Smooth muscle cell (in vitro differentiated cells): ENCODE measurements at regions not wholly inside any gene's neighbourhood (a gene's known extent, or its start where the extent isn't known, plus 50 kb on each side); places are given as distances from the start of the nearest gene placed in this dataset.
"Not testable (repeated sequence)": the region's sequence is repeated elsewhere in the genome, so short reads cannot be mapped to it uniquely, and the experiment has no call there.

Experiments used
- DNase-seq: peaks from one replicate; lab custom pipeline; 2025; ENCODE audit not compliant: unreplicated experiment; lab: John Stamatoyannopoulos, UW
- H2AFZ ChIP-seq: fragments of 200-600 bp; sonication (generic); 2 replicates; pipeline ENCODE4 v1.6.0; 2016; ENCODE audit warnings: antibody characterized with exemption, low read depth, mild to moderate bottlenecking
- H3F3A ChIP-seq: fragments of 200-600 bp; sonication (generic); 2 replicates; pipeline ENCODE4 v1.6.0; 2017; ENCODE audit warnings: antibody characterized with exemption, low read depth
- H3K27ac ChIP-seq: fragments of 200-600 bp; sonication (generic); 2 replicates; pipeline ENCODE4 v1.5.1; 2016; ENCODE audit warnings: low read depth, mild to moderate bottlenecking
- H3K27me3 ChIP-seq: fragments of 200-600 bp; sonication (generic); 2 replicates; pipeline ENCODE4 v1.6.1; 2016; ENCODE audit warnings: low read depth, mild to moderate bottlenecking
- H3K36me3 ChIP-seq: fragments of 200-600 bp; sonication (generic); 2 replicates; pipeline ENCODE4 v1.5.1; 2016; ENCODE audit warnings: low read depth
- H3K4me1 ChIP-seq: fragments of 200-600 bp; sonication (generic); 2 replicates; pipeline ENCODE4 v1.5.1; 2016; ENCODE audit warnings: low read depth
- H3K4me2 ChIP-seq: fragments of 200-600 bp; sonication (generic); 2 replicates; pipeline ENCODE4 v1.6.0; 2016; ENCODE audit warnings: mild to moderate bottlenecking
- H3K4me3 ChIP-seq: fragments of 200-600 bp; sonication (generic); 2 replicates; pipeline ENCODE4 v1.5.1; 2016; ENCODE audit warnings: mild to moderate bottlenecking
- H3K79me2 ChIP-seq: fragments of 200-600 bp; sonication (generic); 2 replicates; pipeline ENCODE4 v1.6.0; 2016; ENCODE audit warnings: low read depth, mild to moderate bottlenecking
- H3K9ac ChIP-seq: fragments of 200-600 bp; sonication (generic); 2 replicates; pipeline ENCODE4 v1.6.0; 2016; ENCODE audit warnings: low read depth
- H3K9me3 ChIP-seq: fragments of 200-600 bp; sonication (generic); replicated peaks from 2 replicates; pipeline ENCODE4 v1.5.1; 2016; ENCODE audit warnings: low read depth
- H4K20me1 ChIP-seq: fragments of 200-600 bp; sonication (generic); 2 replicates; pipeline ENCODE4 v1.6.0; 2016; ENCODE audit warnings: low read depth
- WGBS: methylation state at CpG from one replicate; pipeline ENCODE4 v1.1.7; 2016; ENCODE audit warnings: low lambda C conversion rate; 5-methylcytosine and 5-hydroxymethylcytosine counted together
- TF ChIP-seq, protein P1 (sequence below): fragments of 200-600 bp; sonication (generic); IDR thresholded peaks from 2 replicates; pipeline ENCODE4 v1.5.1; 2017; ENCODE audit warnings: borderline replicate concordance, mild to moderate bottlenecking, antibody characterized with exemption; ENCODE audit not compliant: insufficient read depth, poor library complexity, severe bottlenecking

DNA sequence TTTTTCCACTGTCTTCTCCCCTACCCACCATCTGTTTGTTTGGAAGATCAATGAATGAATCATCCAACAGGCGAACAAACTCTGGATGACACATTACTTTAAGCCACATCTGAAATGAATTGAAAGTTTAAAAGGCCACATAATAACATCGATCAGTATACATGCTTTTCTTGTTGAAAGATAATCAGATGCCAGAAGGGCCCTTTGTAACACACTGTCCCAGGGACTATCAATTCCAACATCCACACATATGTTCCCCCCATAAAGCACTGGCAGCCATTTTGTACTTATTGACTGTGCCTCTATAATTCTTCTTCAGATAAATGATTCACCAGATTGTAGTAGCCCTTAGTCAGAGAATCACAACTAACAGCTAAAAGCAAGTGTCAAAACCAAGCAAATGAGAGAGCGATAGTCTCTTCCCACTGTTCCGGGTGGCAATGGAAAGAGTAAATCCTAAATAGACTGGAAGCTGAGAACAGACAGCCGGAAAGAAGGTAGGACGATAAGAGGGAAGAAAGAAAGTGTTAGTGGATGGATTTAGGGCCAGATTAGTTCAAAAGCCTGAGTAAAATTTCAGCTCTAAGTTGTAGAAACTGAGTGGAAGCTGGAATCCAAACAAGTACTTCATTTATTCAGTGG is 184.9 kb upstream of the TENT5A start:
- no peak for DNase-seq
- Histone ChIP-seq H3K27ac (peak overlapping the region; percentile 95), H4K20me1 (no peaks in the 10 kb centered on the region), H3K27me3 (no peaks in the 10 kb centered on the region), H3K4me3 (peak overlapping the region; percentile 26), H3K9me3 (no peaks in the 10 kb centered on the region), H3K36me3 (no peaks in the 10 kb centered on the region), H3F3A (peaks cover 31% of the 10 kb centered on the region), H2AFZ (peak overlapping the region; percentile 47), H3K9ac (peak overlapping the region; percentile 87), H3K4me2 (peak overlapping the region; percentile 70), H3K79me2 (no peaks in the 10 kb centered on the region), H3K4me1 (peaks cover 29% of the 10 kb centered on the region)
- TF ChIP-seq, protein P1, sequence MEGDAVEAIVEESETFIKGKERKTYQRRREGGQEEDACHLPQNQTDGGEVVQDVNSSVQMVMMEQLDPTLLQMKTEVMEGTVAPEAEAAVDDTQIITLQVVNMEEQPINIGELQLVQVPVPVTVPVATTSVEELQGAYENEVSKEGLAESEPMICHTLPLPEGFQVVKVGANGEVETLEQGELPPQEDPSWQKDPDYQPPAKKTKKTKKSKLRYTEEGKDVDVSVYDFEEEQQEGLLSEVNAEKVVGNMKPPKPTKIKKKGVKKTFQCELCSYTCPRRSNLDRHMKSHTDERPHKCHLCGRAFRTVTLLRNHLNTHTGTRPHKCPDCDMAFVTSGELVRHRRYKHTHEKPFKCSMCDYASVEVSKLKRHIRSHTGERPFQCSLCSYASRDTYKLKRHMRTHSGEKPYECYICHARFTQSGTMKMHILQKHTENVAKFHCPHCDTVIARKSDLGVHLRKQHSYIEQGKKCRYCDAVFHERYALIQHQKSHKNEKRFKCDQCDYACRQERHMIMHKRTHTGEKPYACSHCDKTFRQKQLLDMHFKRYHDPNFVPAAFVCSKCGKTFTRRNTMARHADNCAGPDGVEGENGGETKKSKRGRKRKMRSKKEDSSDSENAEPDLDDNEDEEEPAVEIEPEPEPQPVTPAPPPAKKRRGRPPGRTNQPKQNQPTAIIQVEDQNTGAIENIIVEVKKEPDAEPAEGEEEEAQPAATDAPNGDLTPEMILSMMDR = no peak
- WGBS = 13% methylated on average over 6 of the region's 6 CpGs

DNA sequence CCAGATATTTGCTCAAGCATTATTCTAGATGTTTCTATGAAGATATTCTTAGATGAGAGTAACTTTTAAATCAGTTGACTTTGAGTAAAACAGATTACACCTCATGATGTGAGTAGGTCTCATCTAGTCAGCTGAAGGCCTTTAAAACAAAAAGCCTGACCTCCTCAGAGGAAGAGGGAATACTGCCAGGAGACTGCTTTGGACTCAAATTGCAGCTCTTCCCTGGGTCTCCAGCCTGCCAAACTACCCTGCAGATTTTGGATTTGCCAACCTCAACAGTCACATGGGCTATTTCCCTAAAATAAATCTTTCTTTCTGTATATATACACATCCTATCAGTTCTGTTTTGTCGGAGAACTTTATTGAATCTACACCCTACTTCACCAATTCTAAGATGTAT is 182.5 kb upstream of the TENT5A start:
- WGBS = 96% methylated on average over 1 of the region's 1 CpG
- Histone ChIP-seq H3K9me3 (no peaks in the 10 kb centered on the region), H4K20me1 (no peaks in the 10 kb centered on the region), H3K27me3 (no peaks in the 10 kb centered on the region), H3K4me2 (no peak overlapping the region), H3K36me3 (no peaks in the 10 kb centered on the region), H2AFZ (no peak overlapping the region), H3K79me2 (no peaks in the 10 kb centered on the region), H3K4me1 (peaks cover 20% of the 10 kb centered on the region), H3K27ac (no peak overlapping the region), H3K9ac (no peak overlapping the region), H3F3A (peaks cover 17% of the 10 kb centered on the region), H3K4me3 (no peak overlapping the region)
- DNase-seq = no peak
- TF ChIP-seq, protein P1 = no peak

DNA sequence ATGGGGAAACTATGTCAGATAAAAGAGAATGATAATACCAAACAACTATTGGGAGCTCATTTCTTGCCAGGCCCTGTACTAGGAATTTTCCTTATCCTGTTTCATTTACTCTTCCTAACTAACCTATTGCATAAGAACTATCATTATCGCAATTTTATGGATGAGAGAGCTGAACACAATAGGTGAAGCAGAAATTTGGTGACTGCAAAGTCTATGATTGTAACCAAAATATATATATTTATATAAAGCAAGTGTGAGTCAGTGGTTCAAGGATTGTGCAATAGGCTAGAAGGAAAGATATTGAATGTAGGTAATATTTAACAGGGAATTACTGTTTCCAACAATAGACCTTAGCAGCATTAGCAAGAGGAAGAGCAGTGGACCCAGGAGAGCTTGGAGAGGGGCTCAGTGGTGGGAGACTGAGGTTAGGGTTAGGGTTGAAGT is 181.1 kb upstream of the TENT5A start:
- 91% methylated on average over 1 of the region's 1 CpG for WGBS
- Histone ChIP-seq H3K27ac (no peak overlapping the region), H3F3A (peaks cover 9% of the 10 kb centered on the region), H3K4me1 (peaks cover 9% of the 10 kb centered on the region), H3K4me3 (no peak overlapping the region), H3K79me2 (no peaks in the 10 kb centered on the region), H4K20me1 (no peaks in the 10 kb centered on the region), H3K36me3 (no peaks in the 10 kb centered on the region), H2AFZ (no peak overlapping the region), H3K4me2 (no peak overlapping the region), H3K27me3 (no peaks in the 10 kb centered on the region), H3K9me3 (no peaks in the 10 kb centered on the region), H3K9ac (no peak overlapping the region)
- no peak for DNase-seq
- TF ChIP-seq, protein P1 = no peak

DNA sequence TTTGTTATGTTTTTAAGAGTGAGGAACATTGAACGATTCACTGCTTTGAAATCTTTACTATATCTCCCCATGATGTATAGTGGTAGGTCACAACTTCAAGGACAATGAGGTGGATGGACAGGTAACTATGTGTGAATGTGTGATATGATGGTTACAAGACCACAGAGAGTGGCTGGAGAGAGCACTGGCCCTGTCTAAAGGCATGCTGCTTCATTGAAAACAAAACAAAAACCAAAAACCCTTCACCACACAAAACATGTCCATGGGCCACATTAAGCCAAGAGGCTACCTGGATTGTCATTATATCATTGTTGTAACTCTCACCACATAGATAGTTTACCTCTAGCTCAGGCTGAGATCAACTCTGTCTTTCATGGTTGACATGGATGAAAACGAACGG is 180.6 kb upstream of the TENT5A start:
- H4K20me1 ChIP-seq = no peaks in the 10 kb centered on the region
- no peak overlapping the region for H2AFZ ChIP-seq
- H3K4me2 ChIP-seq = no peak overlapping the region
- TF ChIP-seq, protein P1 = no peak
- no peaks in the 10 kb centered on the region for H3K27me3 ChIP-seq
- H3K9me3 ChIP-seq = no peaks in the 10 kb centered on the region
- H3K36me3 ChIP-seq = no peaks in the 10 kb centered on the region
- no peaks in the 10 kb centered on the region for H3K79me2 ChIP-seq
- DNase-seq = no peak
- peaks cover 9% of the 10 kb centered on the region for H3F3A ChIP-seq
- H3K4me1 ChIP-seq = peaks cover 9% of the 10 kb centered on the region
- no peak overlapping the region for H3K9ac ChIP-seq
- WGBS = 98% methylated on average over 3 of the region's 3 CpGs
- no peak overlapping the region for H3K27ac ChIP-seq
- H3K4me3 ChIP-seq = no peak overlapping the region

DNA sequence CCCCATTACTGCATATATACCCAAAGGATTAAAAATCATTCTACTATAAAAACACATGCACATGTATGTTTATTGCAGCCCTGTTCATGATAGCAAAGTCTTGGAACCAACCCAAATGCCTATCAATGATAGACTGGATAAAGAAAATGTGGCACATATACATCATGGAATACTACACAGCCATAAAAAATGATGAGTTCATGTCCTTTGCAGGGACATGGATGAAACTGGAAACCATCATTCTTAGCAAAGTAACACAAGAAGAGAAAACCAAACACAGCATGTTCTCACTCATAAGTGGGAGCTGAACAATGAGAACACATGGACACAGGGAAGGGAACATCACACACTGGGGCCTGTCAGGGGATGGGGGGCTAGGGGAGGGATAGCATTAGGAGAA is 180.0 kb upstream of the TENT5A start:
- H3K9ac ChIP-seq, H3K36me3 ChIP-seq, H3F3A ChIP-seq, H3K79me2 ChIP-seq, H3K4me3 ChIP-seq, DNase-seq, H4K20me1 ChIP-seq, H2AFZ ChIP-seq, H3K9me3 ChIP-seq, H3K4me1 ChIP-seq, H3K27ac ChIP-seq, H3K4me2 ChIP-seq, H3K27me3 ChIP-seq: not testable (repeated sequence)
